CD4-positive, alpha-beta T cell treated with Interleukin-1 beta for 1 hour (primary cell): ENCODE measurements at regions not wholly inside any gene's neighbourhood (a gene's known extent, or its start where the extent isn't known, plus 50 kb on each side); places are given as distances from the start of the nearest gene placed in this dataset.
"Not testable (repeated sequence)": the region's sequence is repeated elsewhere in the genome, so short reads cannot be mapped to it uniquely, and the experiment has no call there.

Experiments used
- DNase-seq, 2 donors: peaks; one replicate each; pipeline ENCODE4 v3.0.0-alpha.2; 2020 to 2022

- DNase-seq = no peak
These were observed 568.1 kb upstream of the CRIM1 start for GRCh38 chr2:35787302-35788031.

- no peak for DNase-seq
These were observed 570.0 kb upstream of the CRIM1 start for GRCh38 chr2:35785564-35785963.

GRCh38 chr2:35784777-35785176, 570.8 kb upstream of the CRIM1 start:
- DNase-seq = no peak

DNA sequence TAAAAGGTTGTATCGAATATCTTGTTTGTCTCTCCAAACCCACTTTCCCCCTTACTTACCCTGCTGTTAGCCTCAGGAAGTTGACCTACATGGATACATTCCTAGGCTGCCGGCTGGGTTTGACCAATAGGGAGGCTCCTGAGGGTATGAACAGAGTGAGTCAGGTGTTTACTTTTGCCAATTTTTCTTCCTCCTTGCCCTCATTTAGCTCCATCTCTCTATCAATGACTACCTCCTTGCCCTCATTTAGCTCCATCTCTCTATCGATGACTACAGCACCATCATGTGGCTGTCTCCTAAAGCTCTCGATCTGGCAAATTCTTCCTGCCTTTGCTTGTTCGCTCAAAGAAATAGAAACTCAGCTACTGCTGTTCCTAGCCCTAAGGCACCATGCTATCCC, 571.9 kb upstream of the CRIM1 start:
- DNase-seq = no peak

GRCh38 chr2:35741556-35741955, 614.0 kb upstream of the CRIM1 start:
- no peak for DNase-seq

GRCh38 chr2:35731674-35732073, 623.9 kb upstream of the CRIM1 start:
- no peak for DNase-seq

DNA sequence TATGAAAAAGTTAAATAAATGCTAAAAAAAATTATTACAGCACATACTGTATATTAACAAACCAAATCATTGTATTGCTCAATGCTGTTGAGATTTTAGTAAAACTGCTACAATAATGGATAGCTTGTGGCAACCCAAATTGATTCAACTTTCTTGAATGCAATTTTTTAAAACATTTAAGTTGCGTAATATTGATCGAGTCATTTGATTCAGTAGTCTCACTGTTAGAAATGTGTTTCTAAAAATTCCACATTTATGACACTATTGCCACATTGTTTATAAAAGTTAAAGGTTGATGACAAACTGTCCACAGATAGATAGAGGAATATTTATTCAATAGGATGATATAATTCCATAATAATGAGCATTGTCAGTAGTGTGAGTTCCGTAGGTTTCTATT, 640.7 kb upstream of the CRIM1 start:
- no peak for DNase-seq

DNA sequence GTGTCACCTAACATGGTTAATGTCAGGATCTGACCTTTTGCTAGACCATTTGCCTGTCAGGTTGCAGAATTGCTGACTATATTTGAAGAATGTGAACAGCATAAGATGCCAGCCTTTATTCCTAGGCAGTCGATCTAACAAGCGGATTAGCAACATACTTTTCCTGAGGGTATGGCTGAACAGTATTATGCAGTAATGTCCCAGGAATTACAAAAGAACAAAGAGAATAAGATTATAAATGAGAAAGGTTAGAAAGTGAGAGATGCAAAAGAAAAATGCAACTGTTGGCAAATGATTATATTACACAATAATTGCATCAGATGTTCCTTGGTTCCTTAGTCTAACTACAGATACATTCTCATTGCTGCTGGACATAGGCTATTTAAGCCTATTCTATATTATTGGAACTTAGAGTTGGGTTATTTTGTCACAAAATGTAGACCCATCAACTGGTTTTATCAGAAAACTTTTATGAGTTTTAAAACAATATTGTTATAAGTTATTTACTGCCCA, 647.1 kb upstream of the CRIM1 start:
- no peak for DNase-seq

- no peak for DNase-seq
These were observed 667.3 kb upstream of the CRIM1 start for GRCh38 chr2:35688309-35688708.

DNA sequence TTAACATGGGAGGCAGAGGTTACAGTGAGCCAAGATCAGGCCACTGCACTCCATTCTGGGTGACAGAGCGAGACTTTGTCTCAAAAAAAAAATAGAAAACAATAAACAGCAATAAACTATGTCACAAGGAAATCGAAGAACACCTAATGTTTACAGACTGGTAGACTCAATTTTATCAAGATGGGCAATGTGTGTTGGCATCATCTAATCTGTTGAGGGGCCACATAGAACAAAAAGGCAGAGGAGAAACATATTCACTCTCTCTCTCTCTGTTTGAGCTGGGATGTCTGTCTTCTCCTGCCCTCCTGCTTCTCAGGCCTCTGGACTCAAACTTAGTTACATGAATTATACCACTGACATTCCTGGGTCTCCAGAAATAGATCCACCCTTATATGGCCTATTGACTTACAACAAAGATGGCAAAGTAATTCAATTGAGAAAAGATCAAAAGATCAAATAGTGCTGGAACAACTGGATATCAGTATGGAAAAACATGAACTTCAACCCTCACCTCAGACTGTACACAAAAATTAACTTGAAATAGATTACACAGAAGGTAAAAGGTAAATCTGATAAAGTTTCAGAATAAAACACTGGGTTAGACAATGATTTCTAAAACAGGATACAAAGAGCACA, 703.8 kb upstream of the CRIM1 start:
- no peak for DNase-seq

GRCh38 chr2:35614640-35615039, 740.9 kb upstream of the CRIM1 start:
- DNase-seq = no peak

GRCh38 chr2:35606394-35606793, 749.2 kb upstream of the CRIM1 start:
- no peak for DNase-seq

GRCh38 chr2:35598310-35598709, 757.3 kb upstream of the CRIM1 start:
- no peak for DNase-seq

DNA sequence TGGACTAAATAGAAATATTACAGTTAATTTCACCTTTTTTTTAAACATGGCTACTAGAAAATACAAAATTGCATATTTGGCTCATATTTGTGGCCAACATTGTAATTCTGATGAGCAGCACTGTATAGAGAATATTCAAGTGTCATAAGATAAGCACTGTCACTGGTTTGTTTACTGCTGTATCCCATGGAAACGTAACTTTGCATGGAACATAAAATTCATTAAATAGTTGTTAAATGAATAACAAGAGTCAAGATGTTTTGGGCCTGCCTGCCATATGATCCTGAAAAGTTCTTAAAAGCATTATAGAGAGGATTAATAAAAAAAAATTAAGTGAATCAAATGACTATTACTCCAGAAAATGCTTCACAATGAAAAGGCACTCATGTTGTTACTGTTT, 763.7 kb upstream of the CRIM1 start:
- DNase-seq = no peak

- DNase-seq = no peak
These were observed 769.6 kb upstream of the CRIM1 start for GRCh38 chr2:35585972-35586371.

GRCh38 chr2:35582637-35583036, 772.9 kb upstream of the CRIM1 start:
- DNase-seq = no peak

- no peak for DNase-seq
These were observed 774.6 kb upstream of the CRIM1 start for GRCh38 chr2:35580956-35581355.

DNA sequence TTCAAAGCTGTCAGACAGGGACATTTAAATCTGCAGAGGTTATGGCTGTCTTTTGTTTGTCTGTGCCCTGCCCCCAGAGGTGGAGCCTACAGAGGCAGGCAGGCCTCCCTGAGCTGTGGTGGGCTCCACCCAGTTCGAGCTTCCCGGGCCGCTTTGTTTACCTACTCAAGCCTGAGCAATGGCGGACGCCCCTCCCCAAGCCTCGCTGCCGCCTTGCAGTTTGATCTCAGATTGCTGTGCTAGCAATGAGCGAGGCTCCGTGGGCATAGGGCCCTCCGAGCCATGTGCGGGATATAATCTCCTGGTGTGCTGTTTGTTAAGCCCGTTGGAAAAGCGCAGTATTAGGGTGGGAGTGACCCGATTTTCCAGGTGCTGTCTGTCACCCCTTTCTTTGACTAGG, 787.0 kb upstream of the CRIM1 start:
- not testable (repeated sequence) for DNase-seq

GRCh38 chr2:35562488-35562887, 793.1 kb upstream of the CRIM1 start:
- DNase-seq = no peak

DNA sequence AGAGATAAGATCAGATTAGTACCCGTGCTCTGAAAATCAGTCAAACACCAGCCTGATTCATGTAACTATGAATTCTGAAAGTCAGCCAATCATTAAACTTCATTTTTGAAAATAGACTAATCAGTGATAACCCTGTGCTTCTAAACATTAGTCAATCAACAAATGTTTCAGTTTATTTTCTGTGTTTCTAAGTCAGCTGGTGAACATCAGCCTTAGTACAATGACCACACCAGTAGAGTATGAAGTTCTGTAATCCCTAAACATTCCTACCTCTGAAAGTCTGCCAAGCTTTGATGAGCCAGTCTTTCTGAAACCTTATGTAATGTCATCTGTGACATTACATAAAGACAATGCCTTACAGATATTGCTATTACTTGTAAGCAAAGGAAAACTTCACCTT, 807.4 kb upstream of the CRIM1 start:
- DNase-seq = no peak

DNA sequence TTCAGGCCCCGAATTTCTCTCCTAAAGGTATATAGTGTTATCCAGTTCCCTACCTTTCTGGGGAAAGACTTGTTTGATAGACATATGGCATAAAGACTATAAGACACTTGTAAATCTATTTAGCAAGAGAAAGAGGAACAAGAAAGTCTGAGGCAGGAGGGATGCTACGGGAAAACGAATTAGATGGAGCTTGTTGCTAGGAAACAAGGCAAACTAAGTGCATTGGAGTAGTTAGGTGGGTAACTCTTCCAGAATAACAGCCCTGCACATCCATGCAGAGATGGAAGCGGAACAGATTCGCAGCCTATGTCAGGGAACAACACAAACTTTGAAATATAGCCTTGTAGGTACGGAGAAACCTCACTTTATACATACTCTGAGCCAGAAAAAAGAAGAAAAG, 810.3 kb upstream of the CRIM1 start:
- DNase-seq = no peak

GRCh38 chr2:35538796-35539195, 816.8 kb upstream of the CRIM1 start:
- DNase-seq = no peak

DNA sequence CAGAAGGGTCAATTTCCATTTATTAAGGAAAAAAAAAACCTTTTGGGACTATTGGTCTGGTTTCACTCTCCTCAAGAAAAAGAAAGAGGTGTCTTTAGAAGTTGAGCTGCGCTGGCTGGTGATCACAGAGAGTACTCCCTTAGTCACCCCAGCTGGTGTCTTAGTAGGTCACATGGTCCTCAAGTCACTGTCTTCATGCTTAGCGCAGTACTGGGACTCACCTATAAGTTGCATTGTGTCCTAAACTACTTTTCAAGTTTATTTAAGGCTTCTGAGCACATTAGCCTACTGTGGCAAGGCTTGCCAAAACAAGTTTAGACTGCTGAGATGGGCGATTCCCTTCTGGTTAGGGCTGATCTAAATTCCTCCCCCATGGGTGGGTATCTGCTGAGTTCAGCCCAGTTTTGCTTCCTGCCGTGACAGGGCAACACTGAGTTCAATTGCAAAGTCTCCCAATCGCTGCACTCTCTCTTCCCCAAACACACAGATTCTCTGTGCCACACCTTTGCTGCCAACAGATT, 824.9 kb upstream of the CRIM1 start:
- no peak for DNase-seq

GRCh38 chr2:35526741-35527140, 828.8 kb upstream of the CRIM1 start:
- no peak for DNase-seq

GRCh38 chr2:35522450-35522849, 833.1 kb upstream of the CRIM1 start:
- no peak for DNase-seq
